Choroid plexus epithelial cell (primary cell): ENCODE measurements at regions not wholly inside any gene's neighbourhood (a gene's known extent, or its start where the extent isn't known, plus 50 kb on each side); places are given as distances from the start of the nearest gene placed in this dataset.

Experiments
- DNase-seq: peaks from one replicate; pipeline ENCODE4 v3.0.0-alpha.2; 2010; ENCODE audit warnings: low read depth
- H3K4me3 ChIP-seq: 2 replicates; pipeline ENCODE4 v1.5.1; 2011; ENCODE audit warnings: low read depth, mild to moderate bottlenecking, control low read depth, low read length, moderate library complexity
- TF ChIP-seq, protein P1 (sequence below): conservative IDR thresholded peaks from 2 replicates; pipeline ENCODE4 v1.5.1; 2011; ENCODE audit warnings: low read depth, mild to moderate bottlenecking, control low read depth, inconsistent platforms, low read length, moderate library complexity

DNA sequence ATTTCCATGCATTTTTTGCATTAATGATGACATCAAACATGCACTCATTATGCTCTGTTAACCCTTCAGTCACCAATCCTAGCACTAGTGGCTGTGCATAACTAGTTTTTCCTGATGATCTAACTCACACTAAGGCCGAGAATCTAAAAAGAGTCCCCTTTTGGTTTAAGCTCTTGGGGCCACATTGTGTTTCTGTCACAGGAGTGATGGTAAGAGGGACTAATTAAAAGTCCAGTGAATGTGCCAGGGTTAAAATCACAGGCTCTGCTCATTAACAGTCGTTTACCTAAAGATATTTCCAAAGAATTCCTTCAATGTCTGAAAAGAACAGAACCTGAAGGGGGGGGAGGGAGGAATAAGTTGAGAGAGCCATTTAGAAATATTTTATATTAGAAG, 359.0 kb upstream of the ANKRD30A start:
- no peak overlapping the region for H3K4me3 ChIP-seq
- no peak for DNase-seq
- TF ChIP-seq, protein P1, sequence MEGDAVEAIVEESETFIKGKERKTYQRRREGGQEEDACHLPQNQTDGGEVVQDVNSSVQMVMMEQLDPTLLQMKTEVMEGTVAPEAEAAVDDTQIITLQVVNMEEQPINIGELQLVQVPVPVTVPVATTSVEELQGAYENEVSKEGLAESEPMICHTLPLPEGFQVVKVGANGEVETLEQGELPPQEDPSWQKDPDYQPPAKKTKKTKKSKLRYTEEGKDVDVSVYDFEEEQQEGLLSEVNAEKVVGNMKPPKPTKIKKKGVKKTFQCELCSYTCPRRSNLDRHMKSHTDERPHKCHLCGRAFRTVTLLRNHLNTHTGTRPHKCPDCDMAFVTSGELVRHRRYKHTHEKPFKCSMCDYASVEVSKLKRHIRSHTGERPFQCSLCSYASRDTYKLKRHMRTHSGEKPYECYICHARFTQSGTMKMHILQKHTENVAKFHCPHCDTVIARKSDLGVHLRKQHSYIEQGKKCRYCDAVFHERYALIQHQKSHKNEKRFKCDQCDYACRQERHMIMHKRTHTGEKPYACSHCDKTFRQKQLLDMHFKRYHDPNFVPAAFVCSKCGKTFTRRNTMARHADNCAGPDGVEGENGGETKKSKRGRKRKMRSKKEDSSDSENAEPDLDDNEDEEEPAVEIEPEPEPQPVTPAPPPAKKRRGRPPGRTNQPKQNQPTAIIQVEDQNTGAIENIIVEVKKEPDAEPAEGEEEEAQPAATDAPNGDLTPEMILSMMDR = no peak

DNA sequence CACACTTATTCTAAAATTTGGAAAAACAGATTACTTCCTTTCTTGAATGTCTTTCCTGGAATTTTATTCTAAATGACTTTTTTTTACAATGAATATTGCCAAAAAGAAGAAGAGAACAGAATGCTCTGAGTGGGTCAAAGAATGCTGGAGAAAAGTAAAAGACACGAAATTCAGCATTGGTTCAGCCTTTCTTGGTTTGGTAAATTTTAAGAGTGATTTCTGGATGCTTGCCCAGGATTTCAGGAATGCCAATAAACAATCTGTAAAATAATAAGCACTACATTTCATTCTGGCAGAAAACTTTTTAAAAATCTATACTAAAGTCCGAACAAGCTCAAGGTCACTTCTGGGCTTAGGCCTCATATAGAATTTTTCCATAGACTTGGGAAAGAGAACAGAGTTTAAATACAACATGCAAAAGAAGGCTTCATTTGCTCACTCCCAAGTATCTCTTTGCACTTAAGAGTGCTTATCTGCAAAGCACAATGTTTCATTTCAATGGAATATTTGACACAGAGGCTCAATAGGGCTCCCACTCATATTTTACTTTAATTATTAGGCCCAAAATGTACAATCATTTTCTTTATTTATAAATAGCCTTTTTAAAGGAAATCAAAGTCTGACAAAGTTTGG, 359.5 kb upstream of the ANKRD30A start:
- H3K4me3 ChIP-seq = no peak overlapping the region
- peak; percentile 74 for DNase-seq
- TF ChIP-seq, protein P1 = no peak

DNA sequence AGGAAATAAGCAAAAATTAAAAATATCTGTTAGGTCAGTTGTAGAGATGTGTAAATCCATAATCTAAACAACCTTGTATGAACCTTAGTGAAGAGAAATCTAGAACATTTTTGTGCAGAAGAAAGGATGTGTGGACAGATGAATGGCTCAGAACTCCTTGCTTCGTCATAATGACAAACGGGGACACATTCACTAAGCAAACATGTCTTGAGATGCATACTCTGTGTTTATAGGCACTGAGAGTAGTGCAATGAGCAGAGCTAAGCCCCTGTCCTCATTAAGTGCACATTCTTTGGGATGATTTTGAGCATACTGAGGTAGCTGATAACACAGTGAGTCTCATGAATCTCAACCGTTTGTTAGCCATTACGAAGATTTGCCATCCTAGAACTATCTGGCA, 360.6 kb upstream of the ANKRD30A start:
- H3K4me3 ChIP-seq = no peak overlapping the region
- TF ChIP-seq, protein P1 = no peak
- no peak for DNase-seq

DNA sequence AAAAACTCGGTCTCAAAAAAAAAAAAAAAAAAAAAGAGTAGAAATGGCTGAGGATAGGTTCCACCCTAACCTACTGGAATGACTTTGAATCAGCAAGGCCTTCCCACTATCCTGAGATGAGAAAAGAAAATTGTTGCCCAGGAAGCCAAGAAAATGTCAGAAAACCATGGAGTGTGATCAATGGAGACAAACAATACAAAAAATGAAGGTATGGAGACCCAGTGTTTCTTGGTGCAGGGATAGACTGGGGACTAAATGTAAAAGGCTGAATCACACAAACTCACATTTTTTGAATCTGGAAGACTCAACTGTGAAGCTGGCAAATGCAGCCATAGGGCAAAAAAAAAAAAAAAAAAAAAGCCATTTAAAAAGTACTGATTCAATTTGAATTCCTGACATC, 364.3 kb upstream of the ANKRD30A start:
- TF ChIP-seq, protein P1 = no peak
- DNase-seq = no peak
- H3K4me3 ChIP-seq = no peak overlapping the region

DNA sequence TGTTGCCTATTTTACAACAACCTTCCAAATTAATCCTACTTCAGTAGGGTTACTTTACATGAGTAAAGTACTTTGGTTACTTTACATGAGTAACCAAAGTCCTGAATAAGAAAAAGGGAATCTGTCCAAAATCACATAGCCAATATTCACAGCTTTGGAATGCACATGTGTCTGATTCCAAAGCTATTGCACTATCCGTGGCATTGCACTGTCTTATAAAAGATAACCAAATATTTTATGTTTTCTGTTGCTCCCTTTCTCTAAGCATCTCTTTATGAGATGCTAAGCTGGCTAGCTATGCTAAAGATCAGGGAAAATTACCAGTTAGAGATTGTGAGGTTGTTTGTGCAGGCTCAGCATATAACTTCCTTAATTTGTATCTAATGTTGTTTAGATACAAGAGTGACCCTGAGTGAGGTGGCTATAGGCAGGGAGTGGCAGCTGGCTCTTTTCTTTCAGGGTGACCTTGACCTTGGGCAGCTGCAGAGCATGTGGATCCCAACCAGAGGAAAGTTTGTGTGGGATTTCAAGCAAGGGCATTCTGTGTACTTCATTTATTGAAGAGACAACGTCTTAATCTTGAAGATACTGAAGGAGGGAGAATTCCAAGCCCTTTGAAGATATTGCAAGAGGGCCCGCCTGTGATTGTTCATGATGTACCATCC, 366.1 kb upstream of the ANKRD30A start:
- TF ChIP-seq, protein P1 = no peak
- DNase-seq = peak; percentile 91
- no peak overlapping the region for H3K4me3 ChIP-seq

DNA sequence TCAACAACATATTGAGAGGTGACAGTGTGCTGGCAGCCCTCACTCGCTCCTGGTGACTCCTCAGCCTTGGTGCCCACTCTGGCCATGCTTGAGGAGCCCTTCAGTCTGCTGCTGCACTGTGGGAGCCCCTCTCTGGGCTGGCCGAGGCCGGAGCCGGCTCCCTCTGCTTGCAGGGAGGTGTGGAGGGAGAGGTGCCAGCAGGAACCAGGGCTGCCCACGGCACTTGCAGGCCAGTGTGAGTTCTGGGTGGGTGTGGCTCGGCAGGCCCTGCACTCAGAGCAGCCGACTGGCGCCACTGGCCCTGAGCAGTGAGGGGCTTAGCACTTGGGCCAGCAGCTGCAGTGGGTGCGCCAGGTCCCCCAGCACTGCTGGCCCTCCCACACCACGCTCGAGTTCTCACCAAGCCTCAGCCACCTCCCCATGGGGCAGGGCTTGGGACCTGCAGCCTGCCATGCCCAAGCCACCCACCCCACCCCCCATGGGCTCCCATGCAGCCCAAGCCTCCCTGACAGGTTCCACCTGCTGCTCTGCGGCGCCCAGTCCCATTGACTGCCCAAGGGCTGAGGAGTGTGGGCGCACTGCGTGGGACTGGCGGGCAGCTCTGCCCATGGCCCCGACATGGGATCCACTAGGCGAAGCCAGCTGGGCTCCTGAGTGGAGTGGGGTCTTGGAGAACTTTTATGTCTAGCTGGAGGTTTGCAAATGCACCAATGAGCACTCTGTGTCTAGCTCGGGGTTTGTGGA, 377.1 kb upstream of the ANKRD30A start:
- TF ChIP-seq, protein P1 = no peak

More for the DNA sequence above, 377.1 kb upstream of the ANKRD30A start:
- no peak overlapping the region for H3K4me3 ChIP-seq
- no peak for DNase-seq
